ENCODE measurements at regions not wholly inside any gene's neighbourhood (a gene's known extent, or its start where the extent isn't known, plus 50 kb on each side); places are given as distances from the start of the nearest gene placed in this dataset.
A peak's percentile ranks its signal among the peaks of the same experiment; 100 is the strongest.

DNA sequence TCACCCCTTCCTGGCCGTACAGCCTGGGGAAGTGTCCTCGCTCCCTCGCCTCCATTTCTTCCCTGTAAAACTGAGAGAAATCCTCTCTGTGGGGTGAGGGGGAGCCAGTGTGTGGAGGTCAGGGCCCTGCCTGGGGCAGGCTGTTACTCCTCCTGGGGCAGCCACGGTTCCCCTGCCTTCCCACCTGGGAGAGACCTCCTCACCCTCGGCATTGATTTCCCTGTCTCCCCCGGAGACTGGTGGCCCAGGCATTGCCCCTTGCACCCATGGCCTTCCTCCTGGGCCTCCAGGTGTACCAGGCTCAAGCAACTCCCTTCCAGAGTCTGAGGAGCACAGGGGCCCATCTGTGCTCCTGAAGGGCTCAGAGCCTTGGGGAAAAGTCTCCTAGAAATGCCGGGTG lies 75.6 kb upstream of the RNU6ATAC start:
- Histone ChIP-seq H3K9me3 (ENCODE audit: control insufficient read depth in 2 of 2, insufficient read depth in 1 of 2, low read length in 1 of 2) (no peaks in the 10 kb centered on the region), H3K27ac (ENCODE audit: low read depth in 1 of 2, low read length in 1 of 2) (no peak overlapping the region), H3K27me3 (ENCODE audit: control insufficient read depth in 2 of 2, insufficient read depth in 1 of 2, low read length in 1 of 2) (peaks cover 0 to 14% of the 10 kb centered on the region in 2 donors), H3K4me3 (ENCODE audit: low read length in 2 of 2) (no peak overlapping the region), H3K4me1 (ENCODE audit: control insufficient read depth in 2 of 2, insufficient read depth in 2 of 2, low read length in 2 of 2) (peaks cover 0 to 8% of the 10 kb centered on the region in 2 donors), H3K36me3 (ENCODE audit: control insufficient read depth in 2 of 2, insufficient read depth in 2 of 2, low read length in 1 of 2) (no peaks in the 10 kb centered on the region)
- DNase-seq (ENCODE audit: low read depth in 6 of 9, low spot score in 9 of 9): no peak
- 82% methylated on average over 7 of the region's 7 CpGs for WGBS

DNA sequence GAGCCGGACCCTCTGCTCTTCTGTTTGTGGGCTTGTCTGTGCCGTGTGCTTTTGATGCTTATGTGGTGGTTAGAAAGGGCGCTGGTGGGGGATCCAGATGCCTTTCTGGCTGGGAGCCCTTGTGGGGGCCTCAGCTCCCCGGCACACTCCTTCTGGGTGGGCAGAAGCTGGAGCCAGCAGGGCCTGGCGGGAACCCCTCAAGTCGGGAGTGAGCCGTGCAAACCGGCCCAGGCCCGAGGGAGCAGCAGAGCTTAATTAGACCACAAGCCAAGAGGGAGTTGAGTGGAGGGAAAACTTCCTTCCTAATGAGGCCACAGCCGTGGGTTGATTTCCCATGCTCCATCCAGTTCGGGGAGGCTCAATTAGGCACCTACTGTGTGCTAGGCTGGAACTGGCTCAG lies 76.0 kb upstream of the RNU6ATAC start:
- H3K36me3 ChIP-seq (ENCODE audit: control insufficient read depth in 2 of 2, insufficient read depth in 2 of 2, low read length in 1 of 2): no peaks in the 10 kb centered on the region
- no peak overlapping the region for H3K27ac ChIP-seq (ENCODE audit: low read depth in 1 of 2, low read length in 1 of 2)
- H3K4me1 ChIP-seq (ENCODE audit: control insufficient read depth in 2 of 2, insufficient read depth in 2 of 2, low read length in 2 of 2): peaks cover 0 to 8% of the 10 kb centered on the region in 2 donors
- peaks cover 0 to 14% of the 10 kb centered on the region in 2 donors for H3K27me3 ChIP-seq (ENCODE audit: control insufficient read depth in 2 of 2, insufficient read depth in 1 of 2, low read length in 1 of 2)
- 32% methylated on average over 11 of the region's 11 CpGs for WGBS
- no peak overlapping the region for H3K4me3 ChIP-seq (ENCODE audit: low read length in 2 of 2)
- no peak for DNase-seq (ENCODE audit: low read depth in 6 of 9, low spot score in 9 of 9)
- no peaks in the 10 kb centered on the region for H3K9me3 ChIP-seq (ENCODE audit: control insufficient read depth in 2 of 2, insufficient read depth in 1 of 2, low read length in 1 of 2)

DNA sequence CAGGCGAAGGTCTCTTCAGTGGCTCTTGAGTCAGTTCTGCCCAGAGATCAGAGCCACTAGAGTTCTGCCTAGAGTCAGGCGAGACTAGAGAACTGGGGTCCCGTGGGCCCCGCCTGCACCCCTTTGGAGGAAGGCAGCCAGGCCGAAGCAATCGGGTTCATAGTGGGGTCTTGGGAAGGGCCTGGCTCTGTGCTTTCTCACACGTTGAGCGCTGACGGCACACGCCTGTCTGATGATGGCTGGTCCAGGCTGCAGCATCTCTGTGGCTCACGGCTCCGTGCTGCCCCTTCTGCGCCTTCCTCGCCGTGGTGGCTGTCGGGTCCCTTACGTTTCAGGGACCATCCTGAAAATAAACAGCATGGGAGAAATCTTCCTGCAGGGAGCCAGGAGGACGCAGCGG lies 78.3 kb upstream of the RNU6ATAC start:
- DNase-seq (ENCODE audit: low read depth in 6 of 9, low spot score in 9 of 9): no peak
- WGBS: 95% methylated on average over 19 of the region's 19 CpGs
- Histone ChIP-seq H3K27me3 (ENCODE audit: control insufficient read depth in 2 of 2, insufficient read depth in 1 of 2, low read length in 1 of 2) (peaks cover 0 to 14% of the 10 kb centered on the region in 2 donors), H3K36me3 (ENCODE audit: control insufficient read depth in 2 of 2, insufficient read depth in 2 of 2, low read length in 1 of 2) (no peaks in the 10 kb centered on the region), H3K9me3 (ENCODE audit: control insufficient read depth in 2 of 2, insufficient read depth in 1 of 2, low read length in 1 of 2) (no peaks in the 10 kb centered on the region), H3K27ac (ENCODE audit: low read depth in 1 of 2, low read length in 1 of 2) (no peak overlapping the region), H3K4me3 (ENCODE audit: low read length in 2 of 2) (no peak overlapping the region), H3K4me1 (ENCODE audit: control insufficient read depth in 2 of 2, insufficient read depth in 2 of 2, low read length in 2 of 2) (peaks cover 0 to 8% of the 10 kb centered on the region in 2 donors)

DNA sequence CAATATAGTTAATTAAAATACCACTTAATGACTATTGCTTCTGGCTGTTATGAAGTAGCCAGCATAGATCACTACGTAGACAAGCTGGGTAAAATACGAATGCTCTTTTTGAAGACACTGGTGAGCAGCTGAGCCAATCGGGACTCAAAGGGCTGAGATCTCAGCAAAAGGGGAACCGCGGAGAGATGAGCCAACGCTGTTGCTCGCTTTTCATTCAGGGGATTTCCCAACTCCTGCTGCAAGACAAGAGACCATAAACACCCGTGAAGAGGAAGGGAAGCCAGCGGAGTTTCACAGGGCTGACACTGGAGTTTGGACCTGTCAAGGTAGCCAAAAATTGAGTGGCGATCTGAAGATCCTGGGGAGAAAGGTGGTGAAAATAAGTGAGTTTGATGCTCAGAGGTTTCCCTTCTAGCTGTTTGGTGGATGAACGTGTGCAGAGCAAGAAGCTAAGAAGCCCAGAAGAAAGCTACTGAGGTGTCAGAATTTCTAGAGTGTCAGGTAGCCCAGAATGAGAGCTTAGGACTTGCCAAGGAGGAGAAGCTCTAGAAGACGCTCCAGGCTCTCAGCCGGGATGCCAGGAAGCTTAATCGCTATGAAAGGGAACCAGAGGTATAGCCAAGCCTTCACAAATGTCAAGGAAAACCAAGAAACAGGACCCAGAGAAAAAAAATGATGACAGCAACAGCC lies 79.6 kb upstream of the RNU6ATAC start:
- H3K4me3 ChIP-seq (ENCODE audit: low read length in 2 of 2): no peak overlapping the region
- 20% methylated on average over 14 of the region's 14 CpGs for WGBS
- H3K27me3 ChIP-seq (ENCODE audit: control insufficient read depth in 2 of 2, insufficient read depth in 1 of 2, low read length in 1 of 2): peaks cover 0 to 14% of the 10 kb centered on the region in 2 donors
- peak in 7 of 9 donors; percentile 9 to 63 (median 33) for DNase-seq (ENCODE audit: low read depth in 6 of 9, low spot score in 9 of 9)
- H3K27ac ChIP-seq (ENCODE audit: low read depth in 1 of 2, low read length in 1 of 2): peak overlapping the region in 1 of 2 donors; percentile 32
- H3K36me3 ChIP-seq (ENCODE audit: control insufficient read depth in 2 of 2, insufficient read depth in 2 of 2, low read length in 1 of 2): no peaks in the 10 kb centered on the region
- peaks cover 0 to 8% of the 10 kb centered on the region in 2 donors for H3K4me1 ChIP-seq (ENCODE audit: control insufficient read depth in 2 of 2, insufficient read depth in 2 of 2, low read length in 2 of 2)
- H3K9me3 ChIP-seq (ENCODE audit: control insufficient read depth in 2 of 2, insufficient read depth in 1 of 2, low read length in 1 of 2): peaks cover 0 to 10% of the 10 kb centered on the region in 2 donors

DNA sequence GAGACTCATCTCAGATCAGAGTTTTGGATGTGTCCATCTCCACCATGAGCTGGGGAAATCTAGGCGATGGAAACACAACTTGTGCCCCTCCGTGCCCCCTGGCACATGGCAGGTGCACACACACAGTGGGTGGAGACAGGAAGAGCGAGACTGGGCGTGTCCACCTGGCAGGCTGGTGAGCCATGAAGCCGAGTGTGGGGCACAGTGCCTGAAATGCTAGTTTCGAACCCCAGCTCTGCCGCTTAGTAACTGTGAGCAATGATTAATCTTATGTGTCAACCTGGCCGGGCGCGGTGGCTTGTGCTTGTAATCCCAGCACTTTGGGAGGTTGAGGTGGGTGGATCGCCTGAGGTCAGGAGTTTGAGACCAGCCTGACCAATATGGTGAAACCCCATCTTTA lies 80.8 kb upstream of the RNU6ATAC start:
- Histone ChIP-seq H3K4me1 (ENCODE audit: control insufficient read depth in 2 of 2, insufficient read depth in 2 of 2, low read length in 2 of 2) (peaks cover 0 to 5% of the 10 kb centered on the region in 2 donors), H3K27ac (ENCODE audit: low read depth in 1 of 2, low read length in 1 of 2) (no peak overlapping the region), H3K27me3 (ENCODE audit: control insufficient read depth in 2 of 2, insufficient read depth in 1 of 2, low read length in 1 of 2) (peaks cover 0 to 8% of the 10 kb centered on the region in 2 donors), H3K36me3 (ENCODE audit: control insufficient read depth in 2 of 2, insufficient read depth in 2 of 2, low read length in 1 of 2) (no peaks in the 10 kb centered on the region), H3K9me3 (ENCODE audit: control insufficient read depth in 2 of 2, insufficient read depth in 1 of 2, low read length in 1 of 2) (peaks cover 0 to 14% of the 10 kb centered on the region in 2 donors), H3K4me3 (ENCODE audit: low read length in 2 of 2) (no peak overlapping the region)
- DNase-seq (ENCODE audit: low read depth in 6 of 9, low spot score in 9 of 9): no peak
- WGBS: 95% methylated on average over 11 of the region's 11 CpGs

DNA sequence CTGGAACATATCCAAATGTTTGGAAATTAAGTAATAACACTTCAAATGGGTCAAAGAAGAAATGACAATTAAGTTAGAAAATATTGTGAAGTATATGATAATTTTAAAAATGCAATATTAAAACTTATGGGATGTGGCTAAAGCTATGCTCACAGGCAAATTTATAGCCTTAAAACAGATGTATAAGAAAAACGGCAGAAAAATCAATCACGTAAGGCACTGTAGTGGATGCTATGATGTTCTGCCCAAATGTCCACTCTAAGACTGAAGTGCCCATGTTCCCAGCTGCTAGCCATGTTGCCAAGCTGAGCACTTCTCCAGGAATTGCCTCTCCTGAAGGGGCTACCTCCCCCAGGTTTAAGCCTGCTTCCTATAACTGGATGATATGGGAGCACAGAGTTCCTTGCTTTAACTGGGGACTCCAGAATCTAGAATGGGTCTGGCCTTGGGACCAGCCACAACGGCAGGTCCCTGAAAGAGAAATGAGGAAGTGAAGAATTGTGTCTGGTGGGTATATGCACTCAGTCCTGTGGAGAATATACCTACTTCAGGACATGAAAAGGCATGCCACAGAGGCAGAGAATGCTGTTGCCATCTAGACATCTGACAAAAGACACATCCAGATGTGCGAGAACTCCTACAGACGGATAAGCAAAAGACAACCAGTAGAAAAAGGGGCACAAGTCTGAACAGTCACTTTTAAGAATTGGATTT lies 78.2 kb upstream of the RXRA start:
- H3K36me3 ChIP-seq (ENCODE audit: control insufficient read depth in 2 of 2, insufficient read depth in 2 of 2, low read length in 1 of 2): no peaks in the 10 kb centered on the region

DNA sequence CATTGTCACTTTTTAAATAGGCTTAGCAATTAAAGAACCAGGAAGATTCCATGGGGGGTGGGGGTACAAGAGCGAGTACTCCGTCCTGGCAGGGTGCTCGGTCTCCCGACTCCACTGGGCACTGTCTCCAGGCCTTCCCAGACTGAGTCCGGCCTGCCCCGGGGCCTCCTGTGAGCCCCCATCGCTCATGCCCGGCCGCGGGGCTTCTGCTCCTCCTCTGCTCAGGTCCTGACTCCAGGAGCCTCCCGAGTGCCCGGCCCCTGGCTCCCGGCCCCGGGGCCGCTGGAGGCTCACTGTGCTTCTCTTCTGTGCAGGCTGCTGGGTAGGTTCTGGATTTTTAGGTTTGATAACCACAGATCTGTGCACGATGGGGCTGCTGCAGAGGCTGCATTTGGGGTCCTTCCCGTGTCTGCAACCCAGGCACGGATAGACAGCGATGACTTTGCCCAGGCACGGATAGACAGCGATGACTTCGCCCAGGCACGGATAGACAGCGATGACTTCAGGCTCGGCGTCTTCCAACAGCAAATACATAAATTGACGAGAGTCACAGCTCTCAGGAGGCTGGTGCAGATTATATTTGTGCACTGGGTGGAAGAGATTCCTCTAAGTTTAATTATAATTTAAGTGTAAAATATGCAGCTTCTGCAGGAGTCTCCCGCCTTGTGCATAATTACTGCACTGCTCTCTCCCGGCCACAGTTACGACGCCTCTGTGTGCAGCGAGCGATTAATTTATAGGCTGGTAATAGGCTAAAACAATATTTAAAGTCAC lies 74.8 kb upstream of the RXRA start:
- Histone ChIP-seq H3K36me3 (ENCODE audit: control insufficient read depth in 2 of 2, insufficient read depth in 2 of 2, low read length in 1 of 2) (no peaks in the 10 kb centered on the region), H3K9me3 (ENCODE audit: control insufficient read depth in 2 of 2, insufficient read depth in 1 of 2, low read length in 1 of 2) (peaks cover 0 to 14% of the 10 kb centered on the region in 2 donors), H3K4me3 (ENCODE audit: low read length in 2 of 2) (no peak overlapping the region), H3K27ac (ENCODE audit: low read depth in 1 of 2, low read length in 1 of 2) (no peak overlapping the region), H3K4me1 (ENCODE audit: control insufficient read depth in 2 of 2, insufficient read depth in 2 of 2, low read length in 2 of 2) (no peaks in the 10 kb centered on the region), H3K27me3 (ENCODE audit: control insufficient read depth in 2 of 2, insufficient read depth in 1 of 2, low read length in 1 of 2) (no peaks in the 10 kb centered on the region)
- 97% methylated on average over 33 of the region's 33 CpGs for WGBS
- DNase-seq (ENCODE audit: low read depth in 6 of 9, low spot score in 9 of 9): no peak

More for the DNA sequence above, 78.2 kb upstream of the RXRA start:
- H3K9me3 ChIP-seq (ENCODE audit: control insufficient read depth in 2 of 2, insufficient read depth in 1 of 2, low read length in 1 of 2): peaks cover 0 to 14% of the 10 kb centered on the region in 2 donors
- H3K4me3 ChIP-seq (ENCODE audit: low read length in 2 of 2): no peak overlapping the region
- WGBS: 84% methylated on average over 5 of the region's 5 CpGs
- H3K27me3 ChIP-seq (ENCODE audit: control insufficient read depth in 2 of 2, insufficient read depth in 1 of 2, low read length in 1 of 2): peaks cover 0 to 2% of the 10 kb centered on the region in 2 donors
- H3K4me1 ChIP-seq (ENCODE audit: control insufficient read depth in 2 of 2, insufficient read depth in 2 of 2, low read length in 2 of 2): peaks cover 0 to 3% of the 10 kb centered on the region in 2 donors
- no peak overlapping the region for H3K27ac ChIP-seq (ENCODE audit: low read depth in 1 of 2, low read length in 1 of 2)
- no peak for DNase-seq (ENCODE audit: low read depth in 6 of 9, low spot score in 9 of 9)

DNA sequence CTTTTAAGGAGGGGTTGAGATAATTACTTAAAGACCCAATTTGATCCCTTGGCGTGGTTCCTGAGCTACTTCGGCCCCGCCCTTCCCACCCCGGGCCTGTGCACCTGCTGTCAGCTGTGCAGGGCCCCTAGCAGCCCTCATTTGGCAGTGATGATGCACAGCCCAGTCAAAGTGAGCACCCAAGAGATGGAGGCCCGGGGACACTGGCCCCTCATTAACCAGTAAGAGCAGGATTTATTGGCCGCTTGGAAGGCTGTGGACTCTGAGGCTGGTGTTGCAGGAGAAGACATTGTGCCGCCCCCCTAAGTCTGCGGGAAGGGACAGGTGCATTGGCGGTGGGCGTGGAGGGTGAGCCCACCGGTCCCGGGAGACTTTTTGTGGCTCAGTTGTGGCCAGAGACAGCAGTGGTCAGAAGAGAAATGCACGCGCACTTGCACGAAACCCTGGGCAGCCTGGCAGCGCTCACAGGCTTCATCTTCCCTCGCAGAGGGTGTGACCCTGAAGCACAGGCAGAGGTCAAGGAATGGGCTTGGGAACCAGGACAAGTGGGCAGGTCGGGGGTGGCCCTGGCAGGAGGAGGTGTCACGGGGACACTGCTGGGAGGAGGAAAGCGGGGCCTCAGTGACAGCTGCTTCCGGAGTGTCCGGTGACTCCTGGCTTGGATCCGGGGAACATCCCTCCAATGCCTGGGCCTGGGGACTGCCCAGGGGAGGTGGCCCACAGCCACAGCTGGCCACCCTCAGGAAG lies 74.0 kb upstream of the RXRA start:
- Histone ChIP-seq H3K36me3 (ENCODE audit: control insufficient read depth in 2 of 2, insufficient read depth in 2 of 2, low read length in 1 of 2) (no peaks in the 10 kb centered on the region), H3K27ac (ENCODE audit: low read depth in 1 of 2, low read length in 1 of 2) (no peak overlapping the region), H3K9me3 (ENCODE audit: control insufficient read depth in 2 of 2, insufficient read depth in 1 of 2, low read length in 1 of 2) (peaks cover 0 to 14% of the 10 kb centered on the region in 2 donors), H3K4me1 (ENCODE audit: control insufficient read depth in 2 of 2, insufficient read depth in 2 of 2, low read length in 2 of 2) (no peaks in the 10 kb centered on the region), H3K27me3 (ENCODE audit: control insufficient read depth in 2 of 2, insufficient read depth in 1 of 2, low read length in 1 of 2) (no peaks in the 10 kb centered on the region), H3K4me3 (ENCODE audit: low read length in 2 of 2) (no peak overlapping the region)
- WGBS: 94% methylated on average over 23 of the region's 23 CpGs
- no peak for DNase-seq (ENCODE audit: low read depth in 6 of 9, low spot score in 9 of 9)
